DMS153 treated with DMSO at 0.1 percent for 48 hours (cell line): ENCODE measurements at regions not wholly inside any gene's neighbourhood (a gene's known extent, or its start where the extent isn't known, plus 50 kb on each side); places are given as distances from the start of the nearest gene placed in this dataset.
"Not testable (repeated sequence)": the region's sequence is repeated elsewhere in the genome, so short reads cannot be mapped to it uniquely, and the experiment has no call there.

Experiments
- DNase-seq: peaks from one replicate; lab custom pipeline; 2025; ENCODE audit not compliant: unreplicated experiment; lab: John Stamatoyannopoulos, UW

GRCh38 chr16:64260631-64261401 is 861.0 kb downstream of the CDH11 start:
- DNase-seq, result not testable (repeated sequence)

DNA sequence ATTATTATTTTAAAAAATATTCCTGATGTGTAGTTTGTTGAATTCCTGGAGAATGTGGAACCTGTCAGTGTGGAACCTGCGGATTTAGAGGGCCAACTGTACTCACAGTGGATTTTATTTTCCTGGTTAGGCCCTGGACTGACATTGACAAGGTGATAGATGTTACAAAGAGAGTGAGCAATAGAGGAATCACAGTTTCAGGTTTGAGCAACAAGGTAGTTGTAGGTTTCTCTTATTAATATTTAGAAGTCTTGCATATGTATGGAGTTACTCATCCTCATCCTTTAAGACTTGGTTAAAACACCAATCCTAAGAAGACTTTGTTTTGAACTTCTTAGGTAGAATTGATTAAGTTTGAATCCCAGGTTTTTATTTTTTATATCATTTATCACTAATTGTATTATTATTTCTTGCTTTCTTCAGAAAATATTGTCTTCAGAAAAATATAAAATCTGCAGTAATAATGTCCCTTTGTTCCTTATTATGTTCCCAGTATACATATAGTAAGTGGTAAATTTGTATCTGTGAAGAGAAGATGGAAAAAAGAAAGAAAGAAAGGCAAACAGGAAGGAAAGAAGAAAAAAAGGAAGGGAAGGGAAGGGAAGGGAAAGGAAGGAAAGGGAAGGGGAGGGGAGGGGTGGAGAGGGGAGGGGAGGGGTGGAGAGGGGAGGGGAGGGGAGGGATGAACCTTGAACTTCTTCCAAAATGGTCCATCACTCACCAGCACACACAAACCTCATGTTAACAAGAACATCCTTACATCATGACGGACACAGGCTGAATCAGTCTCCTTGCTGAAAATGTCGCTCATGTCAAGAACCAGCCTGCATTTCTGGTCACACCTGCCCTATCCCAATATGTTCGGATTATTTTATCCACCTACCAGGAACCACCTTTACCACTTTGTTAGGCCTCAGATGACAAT is 867.2 kb downstream of the CDH11 start:
- DNase-seq, result no peak

GRCh38 chr16:64253525-64253924 is 868.3 kb downstream of the CDH11 start:
- DNase-seq, result no peak

DNA sequence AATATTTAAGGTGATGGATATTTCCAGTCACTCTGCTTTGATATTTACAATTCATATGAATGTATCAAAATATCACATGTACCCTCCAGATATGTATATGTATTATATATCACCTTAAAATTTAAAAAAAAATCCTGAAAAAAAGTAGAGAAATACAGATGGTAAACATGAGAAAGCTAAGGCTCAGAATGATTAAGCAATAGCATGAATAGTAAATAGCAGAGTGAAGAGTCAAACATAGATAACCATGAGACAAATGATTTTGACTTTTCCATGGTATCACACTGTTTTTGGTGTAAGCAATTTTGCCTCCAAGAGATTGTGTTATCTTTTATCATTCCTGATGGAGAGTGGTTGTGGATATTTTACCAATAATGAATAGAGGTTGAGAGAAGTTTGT is 868.8 kb downstream of the CDH11 start:
- DNase-seq, result no peak

DNA sequence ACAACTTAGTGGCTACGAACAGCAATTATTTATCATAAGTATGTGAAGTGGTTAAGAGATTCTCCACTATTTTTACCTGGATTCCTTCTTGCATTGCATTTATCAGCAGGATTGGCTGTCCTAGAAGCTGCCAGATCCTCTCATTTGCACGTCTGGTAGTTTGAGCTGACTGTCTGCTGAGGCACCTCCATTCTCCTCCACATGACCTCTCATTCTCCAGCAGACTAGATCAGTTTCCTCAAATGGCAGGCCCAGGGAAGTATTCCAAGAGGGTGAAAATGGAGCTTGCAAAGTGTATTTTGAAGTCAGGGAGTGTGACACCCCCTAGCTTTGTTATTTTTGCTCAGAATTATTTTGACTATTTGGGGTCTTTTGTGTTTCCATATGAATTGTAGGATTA is 870.1 kb downstream of the CDH11 start:
- DNase-seq, result no peak

DNA sequence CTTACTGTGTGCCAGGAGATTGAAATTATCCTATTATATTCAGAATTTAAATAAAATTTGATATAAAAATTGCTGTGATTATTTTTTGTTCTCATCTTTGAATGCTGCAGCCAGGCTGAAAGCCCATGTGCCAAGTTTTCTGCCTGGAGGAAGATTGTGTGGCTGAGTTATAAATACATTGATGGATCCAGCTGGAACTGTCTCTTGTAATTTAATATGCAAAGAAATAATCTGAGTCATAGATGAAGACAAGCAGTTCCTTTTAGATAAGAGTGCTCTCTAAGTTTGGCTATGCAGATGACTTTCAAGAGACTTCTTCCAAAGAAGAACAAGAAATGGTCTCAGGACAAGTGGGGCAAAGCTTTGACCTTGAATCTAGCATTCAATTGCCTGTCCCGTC is 871.0 kb downstream of the CDH11 start:
- no peak for DNase-seq

DNA sequence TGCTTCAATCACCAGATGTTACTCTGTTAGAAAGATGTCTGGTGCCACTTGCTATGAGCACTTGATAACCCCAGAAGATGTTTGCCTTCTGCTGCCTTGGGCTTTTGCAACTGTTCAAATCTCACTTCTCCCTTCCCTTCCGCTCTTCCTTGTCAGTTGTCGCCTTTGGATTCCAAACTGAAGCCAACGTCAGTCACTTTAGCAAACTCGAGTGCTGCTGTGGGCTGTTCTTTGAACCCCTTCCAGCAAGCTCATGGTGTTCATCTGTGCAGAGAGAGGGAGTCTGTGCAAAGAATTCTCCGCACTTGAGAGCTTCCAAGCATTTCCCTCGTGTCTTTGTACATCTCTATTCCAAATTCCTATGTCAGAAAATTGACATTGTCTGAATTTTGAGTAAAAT is 879.4 kb downstream of the CDH11 start:
- DNase-seq, result no peak

GRCh38 chr16:64240586-64240985 is 881.3 kb downstream of the CDH11 start:
- no peak for DNase-seq

- DNase-seq, result no peak
Measured at GRCh38 chr16:64238571-64238970, 883.3 kb downstream of the CDH11 start.

- no peak for DNase-seq
Measured at GRCh38 chr16:64236316-64236715, 885.5 kb downstream of the CDH11 start.

DNA sequence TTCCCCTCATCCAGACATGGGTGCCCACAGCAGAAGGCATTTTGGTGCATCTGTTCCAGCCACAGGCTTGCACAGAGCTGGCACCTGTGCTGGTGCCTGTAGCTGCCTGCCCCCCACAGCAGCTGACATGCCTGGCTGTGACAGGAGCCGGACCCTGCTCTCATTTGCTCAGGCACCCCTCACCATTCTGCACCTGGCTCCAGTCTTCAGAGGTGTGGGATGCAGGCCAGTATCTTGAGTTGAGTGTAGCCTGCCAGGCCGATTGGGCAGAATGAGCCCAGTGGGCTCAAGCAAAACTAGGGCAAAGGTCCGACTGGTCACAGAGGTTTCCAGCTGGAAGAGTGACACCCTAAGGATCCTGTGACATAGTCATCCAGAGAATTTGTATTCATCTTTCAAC is 887.7 kb downstream of the CDH11 start:
- no peak for DNase-seq

GRCh38 chr16:64225696-64226095 is 896.2 kb downstream of the CDH11 start:
- no peak for DNase-seq

DNA sequence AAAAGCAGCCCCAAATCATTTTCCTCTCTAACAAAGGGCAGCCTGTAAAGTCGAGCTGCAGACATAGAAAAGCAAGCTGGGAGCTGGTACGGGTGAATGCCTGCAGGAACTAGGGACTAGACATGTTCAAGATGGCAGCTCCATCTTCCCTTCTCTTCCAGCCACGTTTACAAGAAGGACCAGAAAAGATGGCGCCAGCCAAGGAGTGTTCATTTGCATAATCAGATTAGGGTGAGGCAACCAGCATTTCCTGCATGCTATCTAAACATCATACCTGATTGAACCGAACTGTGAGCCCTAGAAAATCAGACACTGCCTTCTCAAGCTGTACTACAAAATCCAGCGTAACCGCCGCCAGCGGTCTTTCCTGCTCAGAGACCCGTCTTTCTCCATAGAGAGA is 896.8 kb downstream of the CDH11 start:
- DNase-seq, result no peak

DNA sequence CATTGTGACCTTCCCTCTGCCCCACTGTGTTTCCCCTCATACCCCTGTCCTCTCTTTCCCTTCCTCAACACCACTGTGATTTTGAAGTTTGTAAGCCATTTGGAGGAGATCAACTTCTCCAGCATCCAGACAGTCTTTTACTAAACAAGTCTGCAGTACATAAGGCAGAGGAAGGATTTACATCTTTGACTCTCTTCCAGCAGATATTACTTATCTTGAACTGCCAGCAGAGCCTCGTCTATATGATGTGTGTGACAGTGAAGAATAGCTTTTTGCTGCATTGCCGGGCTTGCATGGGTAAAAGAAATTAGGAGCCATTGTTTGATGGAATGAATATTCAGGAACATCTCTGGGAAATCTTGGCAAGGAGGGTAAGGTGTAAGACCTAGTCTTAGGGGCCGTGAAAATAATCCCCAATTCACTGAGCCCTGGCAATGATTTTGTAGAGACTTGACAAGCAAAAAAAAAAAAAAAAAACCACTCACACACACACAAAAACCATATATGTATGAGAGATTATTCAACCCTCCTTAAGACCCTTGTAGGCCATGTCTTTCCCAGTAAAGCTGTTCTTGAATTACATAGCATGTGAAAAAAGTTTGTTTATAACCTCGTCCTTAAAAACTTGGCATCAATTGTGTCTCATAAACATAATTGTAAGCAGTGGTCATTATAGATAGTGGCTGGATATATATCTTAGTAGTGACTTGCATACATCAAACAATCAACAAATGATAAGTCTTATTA is 903.9 kb downstream of the CDH11 start:
- DNase-seq, result no peak

- DNase-seq, result no peak
Measured at GRCh38 chr16:64215730-64216129, 906.1 kb downstream of the CDH11 start.

- no peak for DNase-seq
Measured at GRCh38 chr16:64211331-64211730, 910.5 kb downstream of the CDH11 start.

- DNase-seq, result no peak
Measured at GRCh38 chr16:64206862-64207261, 915.0 kb downstream of the CDH11 start.

DNA sequence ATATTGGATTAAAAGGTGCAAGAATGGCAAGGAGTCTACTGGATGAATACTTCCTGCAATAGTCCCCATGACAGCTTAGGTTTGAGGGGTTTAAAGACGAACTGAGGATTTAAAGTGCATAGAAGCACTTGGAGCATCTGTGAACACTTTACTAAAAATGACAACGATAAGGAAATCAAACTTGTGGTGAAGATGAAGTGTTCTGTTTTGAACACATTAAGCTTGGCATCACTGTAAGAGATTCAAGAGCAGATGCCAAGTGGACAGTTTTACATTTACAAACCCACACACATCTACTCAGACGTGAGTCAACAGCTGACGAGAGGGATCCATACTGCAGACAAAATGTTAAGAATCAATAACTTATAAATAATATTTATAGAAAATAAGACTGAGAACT is 918.7 kb downstream of the CDH11 start:
- DNase-seq, result no peak

DNA sequence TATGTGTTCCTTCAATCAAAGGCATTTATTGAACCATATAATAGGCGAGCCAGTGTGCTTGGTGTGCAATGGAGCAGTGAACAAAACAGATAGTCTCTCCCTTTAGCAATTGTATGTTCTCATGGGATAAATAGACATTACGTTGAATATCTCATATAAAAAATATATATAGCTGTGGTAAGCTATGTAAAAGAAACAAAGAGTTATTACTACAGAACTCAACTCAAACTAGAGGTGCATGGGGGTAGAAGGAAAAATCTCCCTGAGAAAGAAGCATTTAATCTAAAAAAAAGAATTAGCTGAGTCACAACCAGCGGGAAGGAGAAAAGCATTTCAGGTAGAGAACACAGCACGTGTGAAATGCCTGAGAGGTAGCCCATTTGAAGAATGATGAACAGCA is 919.3 kb downstream of the CDH11 start:
- DNase-seq, result no peak

GRCh38 chr16:64196444-64196843 is 925.4 kb downstream of the CDH11 start:
- DNase-seq, result no peak

DNA sequence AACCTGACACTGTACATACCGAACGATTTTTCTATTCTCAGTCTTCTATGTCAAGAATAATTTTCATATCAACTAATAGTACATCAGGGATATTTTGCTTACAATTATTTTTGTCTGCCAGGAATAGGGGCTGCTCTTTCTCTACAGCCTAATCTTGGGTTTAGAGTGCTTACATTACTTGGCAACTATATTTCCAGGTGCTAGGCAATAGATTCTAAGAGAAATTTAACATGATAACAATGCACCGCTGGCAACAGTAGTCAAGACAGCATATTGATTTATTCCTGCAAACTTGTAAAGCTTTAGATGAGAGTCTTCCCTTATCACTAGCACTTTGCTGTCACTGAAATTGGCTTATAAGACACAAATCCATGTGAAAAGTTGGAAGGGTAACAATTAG is 935.9 kb downstream of the CDH11 start:
- no peak for DNase-seq

DNA sequence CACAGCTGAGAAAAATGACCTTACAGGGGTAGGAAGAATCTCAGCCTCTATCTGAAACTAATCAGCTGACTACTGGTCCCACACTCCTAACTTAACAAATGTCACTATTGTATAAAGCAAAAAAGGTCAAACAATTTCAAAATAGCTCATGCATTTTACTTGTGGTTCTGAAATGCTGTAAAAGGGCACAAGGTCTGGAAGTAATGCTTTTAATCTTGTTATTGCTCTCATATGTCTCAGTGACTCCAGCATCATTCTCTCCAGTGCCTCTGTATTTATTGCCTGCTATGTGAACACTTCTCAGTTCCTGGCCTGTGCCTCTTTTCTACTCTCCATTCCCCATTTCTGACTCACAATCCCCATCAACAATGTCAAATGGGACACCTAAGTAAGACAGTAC is 937.7 kb downstream of the CDH11 start:
- DNase-seq, result no peak
